ENCODE measurements at regions not wholly inside any gene's neighbourhood (a gene's known extent, or its start where the extent isn't known, plus 50 kb on each side); places are given as distances from the start of the nearest gene placed in this dataset.

DNA sequence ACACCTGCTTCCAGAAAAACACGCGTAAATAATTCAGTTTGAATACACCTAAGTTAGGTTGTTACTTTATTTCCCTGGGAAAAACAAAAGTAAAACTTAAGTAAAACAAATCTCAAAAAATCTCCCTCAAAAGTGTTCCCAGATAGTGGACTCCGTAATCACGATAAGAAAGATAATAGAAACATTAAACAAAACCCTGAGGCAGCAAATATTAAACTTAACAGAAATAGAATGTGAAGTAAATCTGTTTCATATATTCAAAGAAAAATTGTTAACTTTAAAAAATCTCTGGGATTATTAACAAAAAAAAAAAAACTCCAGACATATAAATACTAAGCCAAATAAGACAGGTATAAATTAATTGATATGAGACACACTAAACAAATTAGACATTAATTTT lies 743.2 kb upstream of the NCAM2 start:
- TF ChIP-seq, protein P1, sequence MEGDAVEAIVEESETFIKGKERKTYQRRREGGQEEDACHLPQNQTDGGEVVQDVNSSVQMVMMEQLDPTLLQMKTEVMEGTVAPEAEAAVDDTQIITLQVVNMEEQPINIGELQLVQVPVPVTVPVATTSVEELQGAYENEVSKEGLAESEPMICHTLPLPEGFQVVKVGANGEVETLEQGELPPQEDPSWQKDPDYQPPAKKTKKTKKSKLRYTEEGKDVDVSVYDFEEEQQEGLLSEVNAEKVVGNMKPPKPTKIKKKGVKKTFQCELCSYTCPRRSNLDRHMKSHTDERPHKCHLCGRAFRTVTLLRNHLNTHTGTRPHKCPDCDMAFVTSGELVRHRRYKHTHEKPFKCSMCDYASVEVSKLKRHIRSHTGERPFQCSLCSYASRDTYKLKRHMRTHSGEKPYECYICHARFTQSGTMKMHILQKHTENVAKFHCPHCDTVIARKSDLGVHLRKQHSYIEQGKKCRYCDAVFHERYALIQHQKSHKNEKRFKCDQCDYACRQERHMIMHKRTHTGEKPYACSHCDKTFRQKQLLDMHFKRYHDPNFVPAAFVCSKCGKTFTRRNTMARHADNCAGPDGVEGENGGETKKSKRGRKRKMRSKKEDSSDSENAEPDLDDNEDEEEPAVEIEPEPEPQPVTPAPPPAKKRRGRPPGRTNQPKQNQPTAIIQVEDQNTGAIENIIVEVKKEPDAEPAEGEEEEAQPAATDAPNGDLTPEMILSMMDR (IDR thresholded peaks at IDR 0.05) = no peak
- TF ChIP-seq TCF7L2 (IDR thresholded peaks at IDR 0.05; ENCODE audit: low read depth, low read length) = no peak
- no peak for TF ChIP-seq POLR2AphosphoS5 (IDR thresholded peaks at IDR 0.05; ENCODE audit: low read depth, low read length)
- TF ChIP-seq, protein P2, sequence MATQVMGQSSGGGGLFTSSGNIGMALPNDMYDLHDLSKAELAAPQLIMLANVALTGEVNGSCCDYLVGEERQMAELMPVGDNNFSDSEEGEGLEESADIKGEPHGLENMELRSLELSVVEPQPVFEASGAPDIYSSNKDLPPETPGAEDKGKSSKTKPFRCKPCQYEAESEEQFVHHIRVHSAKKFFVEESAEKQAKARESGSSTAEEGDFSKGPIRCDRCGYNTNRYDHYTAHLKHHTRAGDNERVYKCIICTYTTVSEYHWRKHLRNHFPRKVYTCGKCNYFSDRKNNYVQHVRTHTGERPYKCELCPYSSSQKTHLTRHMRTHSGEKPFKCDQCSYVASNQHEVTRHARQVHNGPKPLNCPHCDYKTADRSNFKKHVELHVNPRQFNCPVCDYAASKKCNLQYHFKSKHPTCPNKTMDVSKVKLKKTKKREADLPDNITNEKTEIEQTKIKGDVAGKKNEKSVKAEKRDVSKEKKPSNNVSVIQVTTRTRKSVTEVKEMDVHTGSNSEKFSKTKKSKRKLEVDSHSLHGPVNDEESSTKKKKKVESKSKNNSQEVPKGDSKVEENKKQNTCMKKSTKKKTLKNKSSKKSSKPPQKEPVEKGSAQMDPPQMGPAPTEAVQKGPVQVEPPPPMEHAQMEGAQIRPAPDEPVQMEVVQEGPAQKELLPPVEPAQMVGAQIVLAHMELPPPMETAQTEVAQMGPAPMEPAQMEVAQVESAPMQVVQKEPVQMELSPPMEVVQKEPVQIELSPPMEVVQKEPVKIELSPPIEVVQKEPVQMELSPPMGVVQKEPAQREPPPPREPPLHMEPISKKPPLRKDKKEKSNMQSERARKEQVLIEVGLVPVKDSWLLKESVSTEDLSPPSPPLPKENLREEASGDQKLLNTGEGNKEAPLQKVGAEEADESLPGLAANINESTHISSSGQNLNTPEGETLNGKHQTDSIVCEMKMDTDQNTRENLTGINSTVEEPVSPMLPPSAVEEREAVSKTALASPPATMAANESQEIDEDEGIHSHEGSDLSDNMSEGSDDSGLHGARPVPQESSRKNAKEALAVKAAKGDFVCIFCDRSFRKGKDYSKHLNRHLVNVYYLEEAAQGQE (IDR thresholded peaks at IDR 0.05; ENCODE audit: insufficient read depth in 1 of 2, low read depth in 2 of 2, low read length in 1 of 2) = no peak
- no peak for TF ChIP-seq SIN3A (IDR thresholded peaks at IDR 0.05; ENCODE audit: borderline replicate concordance, insufficient read depth, low read depth, low read length)
